Gastroesophageal sphincter (tissue), 4 donors: ENCODE measurements at regions not wholly inside any gene's neighbourhood (a gene's known extent, or its start where the extent isn't known, plus 50 kb on each side); places are given as distances from the start of the nearest gene placed in this dataset.

Experiments
- ATAC-seq: fragments of 150-250 bp; one replicate; pipeline ENCODE4 v1.9.1; 2016; ENCODE audit warnings: mild to moderate bottlenecking, moderate library complexity
- H3K27ac ChIP-seq, 4 donors: fragments of 200-600 bp; sonication (generic) in 3 of 4; 1 replicate in 3 of 4; 2 replicates in 1 of 4; pipeline ENCODE4 v1.5.1; 2016 to 2019
- H3K27me3 ChIP-seq: fragments of 200-600 bp; sonication (generic); one replicate; pipeline ENCODE4 v1.5.1; 2019
- H3K36me3 ChIP-seq, 2 donors: fragments of 200-600 bp; sonication (generic); one replicate each; pipeline ENCODE4 v1.5.1; 2019; ENCODE audit warnings: control low read depth in 1 of 2
- H3K4me1 ChIP-seq, 3 donors: fragments of 200-600 bp; sonication (generic); 1 replicate in 2 of 3; 2 replicates in 1 of 3; pipeline ENCODE4 v1.5.1; 2016 to 2019; ENCODE audit warnings: control low read depth in 2 of 3
- H3K4me3 ChIP-seq, 2 donors: fragments of 200-600 bp; sonication (generic); one replicate each; pipeline ENCODE4 v1.5.1; 2019; ENCODE audit warnings: mild to moderate bottlenecking in 1 of 2, moderate library complexity in 1 of 2
- H3K9me3 ChIP-seq, 3 donors: fragments of 200-600 bp; sonication (generic); one replicate each; pipeline ENCODE4 v1.5.1; 2017 to 2019; ENCODE audit warnings: control low read depth in 2 of 3
- EP300 ChIP-seq: sonication (generic); formaldehyde crosslinking; IDR thresholded peaks from one replicate; pipeline ENCODE4 v1.6.1; 2017; ENCODE audit warnings: antibody characterized with exemption, mild to moderate bottlenecking
- POLR2A ChIP-seq, 2 donors: fragments of 450-650 bp; IDR thresholded peaks; one replicate each; pipeline ENCODE4 v1.6.1; 2017; ENCODE audit warnings: antibody characterized with exemption in 2 of 2, mild to moderate bottlenecking in 2 of 2, moderate library complexity in 1 of 2
- POLR2AphosphoS5 ChIP-seq: sonication (generic); formaldehyde crosslinking; IDR thresholded peaks from one replicate; pipeline ENCODE4 v1.6.1; 2017; ENCODE audit warnings: antibody characterized with exemption
- WGBS, 2 donors: methylation state at CpG; one replicate each; pipeline ENCODE4 v1.1.5; 2018; ENCODE audit warnings: low coverage in 1 of 2; 5-methylcytosine and 5-hydroxymethylcytosine counted together
- TF ChIP-seq, protein P1 (sequence below), 4 experiments: fragments of 200-600 bp in 2 of 4; fragments of 450-650 bp in 2 of 4; sonication (generic) in 1 of 4; IDR thresholded peaks; one replicate each; pipeline ENCODE4 v1.5.1; 2017 to 2019; ENCODE audit warnings: antibody characterized with exemption in 4 of 4, mild to moderate bottlenecking in 2 of 4, moderate library complexity in 2 of 4

DNA sequence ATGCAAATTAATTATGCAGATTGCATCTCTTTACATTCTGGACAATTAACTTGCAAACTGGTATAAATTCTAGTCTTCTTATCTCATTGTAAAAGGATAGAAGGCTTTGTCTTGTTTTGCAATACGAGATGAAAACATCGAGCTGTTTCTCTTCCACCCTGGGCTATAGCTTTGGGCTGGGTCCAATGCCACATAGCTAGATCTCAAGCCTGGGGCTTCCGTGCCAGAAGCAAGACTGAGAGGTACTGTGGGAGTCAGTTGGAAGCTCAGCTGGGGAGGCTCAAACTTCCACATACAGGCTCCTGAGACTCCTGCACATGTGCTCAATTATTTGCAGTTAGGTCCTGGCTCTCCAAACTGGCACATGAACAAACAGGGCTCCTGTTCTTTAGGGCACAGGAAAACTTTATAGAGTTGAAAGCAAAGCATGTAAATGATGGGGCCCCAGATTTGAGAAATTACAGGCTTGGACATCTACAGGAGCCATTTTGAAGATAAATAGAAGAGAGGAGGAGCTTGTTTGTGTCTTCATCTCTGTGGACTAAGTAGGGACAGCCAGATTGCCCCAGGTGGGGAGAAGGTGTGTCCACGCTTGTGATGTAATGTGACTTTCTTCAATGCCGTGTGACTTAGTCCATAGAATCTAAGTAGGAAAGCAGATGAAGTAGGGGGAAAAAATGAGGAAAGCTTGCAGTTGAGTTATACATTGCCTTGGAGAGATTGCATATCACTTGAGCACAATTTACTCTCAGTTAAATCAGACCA, 65.9 kb upstream of the SIPA1L2 start:
- no peaks in the 10 kb centered on the region for H3K9me3 ChIP-seq
- TF ChIP-seq, protein P1, sequence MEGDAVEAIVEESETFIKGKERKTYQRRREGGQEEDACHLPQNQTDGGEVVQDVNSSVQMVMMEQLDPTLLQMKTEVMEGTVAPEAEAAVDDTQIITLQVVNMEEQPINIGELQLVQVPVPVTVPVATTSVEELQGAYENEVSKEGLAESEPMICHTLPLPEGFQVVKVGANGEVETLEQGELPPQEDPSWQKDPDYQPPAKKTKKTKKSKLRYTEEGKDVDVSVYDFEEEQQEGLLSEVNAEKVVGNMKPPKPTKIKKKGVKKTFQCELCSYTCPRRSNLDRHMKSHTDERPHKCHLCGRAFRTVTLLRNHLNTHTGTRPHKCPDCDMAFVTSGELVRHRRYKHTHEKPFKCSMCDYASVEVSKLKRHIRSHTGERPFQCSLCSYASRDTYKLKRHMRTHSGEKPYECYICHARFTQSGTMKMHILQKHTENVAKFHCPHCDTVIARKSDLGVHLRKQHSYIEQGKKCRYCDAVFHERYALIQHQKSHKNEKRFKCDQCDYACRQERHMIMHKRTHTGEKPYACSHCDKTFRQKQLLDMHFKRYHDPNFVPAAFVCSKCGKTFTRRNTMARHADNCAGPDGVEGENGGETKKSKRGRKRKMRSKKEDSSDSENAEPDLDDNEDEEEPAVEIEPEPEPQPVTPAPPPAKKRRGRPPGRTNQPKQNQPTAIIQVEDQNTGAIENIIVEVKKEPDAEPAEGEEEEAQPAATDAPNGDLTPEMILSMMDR (IDR thresholded peaks at IDR 0.05) = no peak
- TF ChIP-seq POLR2A (IDR thresholded peaks at IDR 0.05) = no peak
- no peak for TF ChIP-seq EP300
- no peak for TF ChIP-seq POLR2AphosphoS5
- H3K27me3 ChIP-seq = no peaks in the 10 kb centered on the region
- WGBS, 2 donors = 75 to 95% methylated on average over 2 to 4 of the region's 5 CpGs
- H3K27ac ChIP-seq = no peak overlapping the region
- ATAC-seq = no peak
- H3K36me3 ChIP-seq = no peaks in the 10 kb centered on the region
- H3K4me3 ChIP-seq = no peak overlapping the region
- peaks cover 0 to 20% (median 0%) of the 10 kb centered on the region in 3 donors for H3K4me1 ChIP-seq

DNA sequence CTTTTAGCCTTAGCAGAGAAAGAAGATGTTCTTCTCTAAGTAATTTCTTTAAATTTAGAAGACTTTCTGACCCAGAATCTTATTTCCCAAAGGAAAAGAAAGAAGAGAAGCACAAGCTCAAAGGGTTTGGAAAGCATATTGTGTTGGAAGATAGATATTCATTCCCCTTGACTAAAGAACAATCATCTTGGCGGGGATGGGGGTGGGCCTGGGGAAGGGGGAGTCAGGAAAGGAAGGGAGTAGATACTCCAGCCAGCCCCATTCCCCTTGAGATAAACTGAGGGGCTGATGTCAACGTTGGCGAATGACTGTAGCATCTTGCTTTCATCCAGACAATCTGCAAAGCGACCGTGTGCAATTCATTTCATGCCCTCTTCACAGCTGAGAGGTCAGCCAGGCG, 66.5 kb upstream of the SIPA1L2 start:
- 73 to 76% methylated on average over 5 to 6 of the region's 6 CpGs for WGBS, 2 donors
- H3K36me3 ChIP-seq = no peaks in the 10 kb centered on the region
- H3K27me3 ChIP-seq = no peaks in the 10 kb centered on the region
- peaks cover 0 to 20% (median 0%) of the 10 kb centered on the region in 3 donors for H3K4me1 ChIP-seq
- H3K9me3 ChIP-seq = no peaks in the 10 kb centered on the region
- TF ChIP-seq EP300 (no peak), POLR2AphosphoS5 (no peak), POLR2A (IDR thresholded peaks at IDR 0.05) (no peak)
- TF ChIP-seq, protein P1 (IDR thresholded peaks at IDR 0.05) = no peak
- ATAC-seq = no peak
- no peak overlapping the region for H3K4me3 ChIP-seq
- H3K27ac ChIP-seq = no peak overlapping the region

DNA sequence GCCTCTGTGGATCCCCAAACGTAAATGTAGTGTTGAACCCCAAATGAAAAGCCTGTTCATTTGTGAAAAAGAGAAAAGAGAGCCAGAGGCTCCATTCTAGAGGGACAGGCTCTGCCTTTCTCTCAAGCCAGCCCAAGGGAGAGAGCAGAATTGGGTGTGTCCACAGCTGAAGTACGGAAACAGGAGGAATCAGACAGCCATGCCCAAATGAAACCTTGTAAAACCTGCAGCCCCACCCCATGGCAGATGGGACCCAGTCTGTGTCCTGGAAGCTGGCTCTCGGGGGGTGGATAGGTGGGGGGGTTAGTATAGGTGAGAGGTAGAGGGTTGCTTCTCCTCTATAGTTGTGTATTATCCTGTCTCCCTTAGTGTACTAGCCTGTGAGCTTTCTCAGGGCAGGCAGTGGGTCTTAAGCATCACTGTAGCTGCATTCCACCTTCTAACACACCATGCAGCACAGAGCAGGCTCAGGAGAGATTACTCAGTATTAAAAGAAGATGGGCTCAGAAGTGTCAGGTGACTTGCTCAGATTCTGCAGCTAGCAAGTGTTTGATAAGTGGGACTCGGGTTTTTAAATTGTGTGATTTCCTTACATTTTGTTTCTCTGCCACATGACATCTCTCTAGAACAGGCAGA, 67.4 kb upstream of the SIPA1L2 start:
- Histone ChIP-seq H3K36me3 (no peaks in the 10 kb centered on the region), H3K4me3 (no peak overlapping the region), H3K27me3 (no peaks in the 10 kb centered on the region), H3K4me1 (peaks cover 0 to 16% (median 0%) of the 10 kb centered on the region in 3 donors), H3K27ac (no peak overlapping the region), H3K9me3 (no peaks in the 10 kb centered on the region)
- no peak for ATAC-seq
- 88% methylated on average over 3 of the region's 4 CpGs for WGBS, 2 donors
- no peak for TF ChIP-seq EP300
- TF ChIP-seq POLR2A (IDR thresholded peaks at IDR 0.05) = no peak
- TF ChIP-seq, protein P1 (IDR thresholded peaks at IDR 0.05) = no peak

DNA sequence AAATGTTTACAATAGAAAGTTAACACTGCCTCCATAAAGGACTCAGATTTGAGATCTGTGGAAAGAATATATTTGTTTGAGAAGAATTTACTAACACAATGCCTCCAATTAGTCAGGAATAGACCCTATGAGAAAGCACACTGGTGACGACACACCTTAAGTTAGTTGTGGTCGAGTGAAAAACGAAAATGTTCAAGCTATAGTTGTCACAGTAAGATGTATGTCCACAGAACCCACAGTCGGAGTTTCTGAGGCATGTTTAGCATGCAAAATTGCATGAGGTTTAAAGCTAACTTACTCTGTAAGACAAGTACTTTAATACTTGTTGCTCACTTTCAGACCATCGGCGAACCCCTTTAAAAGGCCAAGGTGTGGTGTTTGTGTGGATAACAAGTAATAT, 69.9 kb upstream of the SIPA1L2 start:
- TF ChIP-seq, protein P1 (IDR thresholded peaks at IDR 0.05) = no peak
- TF ChIP-seq EP300 (no peak), POLR2AphosphoS5 (no peak), POLR2A (IDR thresholded peaks at IDR 0.05) (no peak)
- no peaks in the 10 kb centered on the region for H3K27me3 ChIP-seq
- no peak for ATAC-seq
- 75 to 88% methylated on average over 6 of the region's 6 CpGs for WGBS, 2 donors
- no peaks in the 10 kb centered on the region for H3K9me3 ChIP-seq
- H3K27ac ChIP-seq = no peak overlapping the region
- H3K36me3 ChIP-seq = no peaks in the 10 kb centered on the region
- H3K4me3 ChIP-seq = no peak overlapping the region
- H3K4me1 ChIP-seq = peaks cover 0 to 10% (median 5%) of the 10 kb centered on the region in 3 donors

DNA sequence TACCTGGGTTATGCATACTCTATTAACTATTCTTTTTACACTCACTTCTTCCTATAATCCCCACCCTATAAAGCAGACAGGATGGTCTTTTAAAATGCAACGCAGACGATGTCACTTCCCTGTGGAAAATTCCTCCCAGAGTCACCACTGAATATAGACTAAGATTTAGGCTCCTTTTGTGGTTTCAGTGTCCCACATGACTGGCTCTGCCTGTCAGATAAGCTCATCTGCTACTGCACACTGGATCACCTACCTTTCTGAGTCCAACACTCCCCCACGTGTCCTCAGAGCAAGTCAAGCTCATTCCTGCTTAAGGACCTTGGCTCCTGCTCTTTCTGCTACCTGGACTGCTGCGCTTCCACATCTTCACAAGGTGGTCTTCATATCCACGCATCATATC, 73.0 kb upstream of the SIPA1L2 start:
- TF ChIP-seq POLR2A (IDR thresholded peaks at IDR 0.05) (no peak), POLR2AphosphoS5 (no peak), EP300 (no peak)
- TF ChIP-seq, protein P1 (IDR thresholded peaks at IDR 0.05) = no peak
- ATAC-seq = no peak

More for the DNA sequence above, 73.0 kb upstream of the SIPA1L2 start:
- no peaks in the 10 kb centered on the region for H3K9me3 ChIP-seq
- no peaks in the 10 kb centered on the region for H3K27me3 ChIP-seq
- H3K27ac ChIP-seq = no peak overlapping the region
- no peaks in the 10 kb centered on the region for H3K36me3 ChIP-seq
- no peak overlapping the region for H3K4me3 ChIP-seq
- H3K4me1 ChIP-seq = peaks cover 0 to 29% (median 5%) of the 10 kb centered on the region in 3 donors
- WGBS, 2 donors = 87 to 89% methylated on average over 5 of the region's 5 CpGs
